Endothelial cell of umbilical vein (primary cell): ENCODE measurements at regions not wholly inside any gene's neighbourhood (a gene's known extent, or its start where the extent isn't known, plus 50 kb on each side); places are given as distances from the start of the nearest gene placed in this dataset.

Source experiments
- BruUV-seq: library from RNA; stranded (reverse); fragments of 400-500 nt; replicated peaks from 2 replicates; lab custom pipeline; 2021; lab: Mats Ljungman, UMichigan
- CTCF ChIA-PET: fragments of 300-600, 350-600 bp; sonication (Branson Sonifier 250); formaldehyde crosslinking; loops from one replicate; lab custom pipeline; 2021; ENCODE audit warnings: antibody characterized with exemption, inconsistent platforms; lab: Charles Lee
- POLR2A ChIA-PET: fragments of 300-600, 350-600 bp; sonication (Branson Sonifier 250); formaldehyde crosslinking; loops from one replicate; lab custom pipeline; 2021; ENCODE audit warnings: antibody characterized with exemption, inconsistent platforms; lab: Charles Lee
- DNase-seq: peaks from one replicate; pipeline ENCODE4 v3.0.0-alpha.2; 2011; ENCODE audit warnings: low read depth, low spot score
- FAIRE-seq: peaks from 2 replicates; lab custom pipeline; 2011; peaks lifted over from hg19 to GRCh38; lab: Jason Lieb, UNC
- H2AFZ ChIP-seq: 2 replicates; pipeline ENCODE4 v1.6.0; 2012; ENCODE audit warnings: low read depth, low read length, control low read depth, inconsistent platforms
- H3K27ac ChIP-seq: 2 replicates; pipeline ENCODE4 v1.5.1; 2011; ENCODE audit warnings: low read depth, mild to moderate bottlenecking, control low read depth, low read length, moderate library complexity; ENCODE audit not compliant: insufficient read depth
- H3K27me3 ChIP-seq, 2 experiments: 2 replicates each; pipeline versions ENCODE4 v1.6.0 to v1.6.1; 2011; ENCODE audit warnings: low read length in 2 of 2, mixed read lengths in 1 of 2; ENCODE audit not compliant: control insufficient read depth in 2 of 2, insufficient read depth in 2 of 2
- H3K36me3 ChIP-seq, 2 experiments: 2 replicates in 1 of 2; 3 replicates in 1 of 2; pipeline ENCODE4 v1.5.1; 2011; ENCODE audit warnings: low read length in 2 of 2, mild to moderate bottlenecking in 1 of 2, moderate library complexity in 1 of 2; ENCODE audit not compliant: control insufficient read depth in 2 of 2, insufficient read depth in 2 of 2; ENCODE audit errors: extremely low read depth in 1 of 2
- H3K4me1 ChIP-seq: 3 replicates; pipeline ENCODE4 v1.5.1; 2011; ENCODE audit warnings: mild to moderate bottlenecking, low read length; ENCODE audit not compliant: control insufficient read depth, insufficient read depth; ENCODE audit errors: extremely low read depth
- H3K4me2 ChIP-seq: 2 replicates; pipeline ENCODE4 v1.6.1; 2011; ENCODE audit warnings: low read length, control low read depth, mixed read lengths; ENCODE audit not compliant: insufficient read depth
- H3K4me3 ChIP-seq, 3 experiments: fragments of 200-600 bp in 1 of 3; sonication (generic), shearing (Covaris generic) in 1 of 3; replicated peaks in 1 of 3; 2 replicates each; pipeline ENCODE4 v1.5.1; 2011 to 2016; ENCODE audit warnings: control low read depth in 3 of 3, low read length in 3 of 3, mild to moderate bottlenecking in 2 of 3, inconsistent platforms in 1 of 3, low read depth in 1 of 3, moderate library complexity in 1 of 3; ENCODE audit not compliant: insufficient read depth in 1 of 3
- H3K79me2 ChIP-seq: 2 replicates; pipeline ENCODE4 v1.6.0; 2012; ENCODE audit warnings: low read length, inconsistent platforms; ENCODE audit not compliant: control insufficient read depth, insufficient read depth
- H3K9ac ChIP-seq: replicated peaks from 2 replicates; pipeline ENCODE3; 2011; ENCODE audit warnings: low read length, control low read depth; ENCODE audit not compliant: insufficient read depth; ENCODE audit errors: extremely low read depth
- H3K9me1 ChIP-seq: replicated peaks from 3 replicates; pipeline ENCODE4 v1.6.0; 2011; ENCODE audit warnings: mild to moderate bottlenecking, low read length; ENCODE audit not compliant: control insufficient read depth, insufficient read depth; ENCODE audit errors: extremely low read depth
- H3K9me3 ChIP-seq: replicated peaks from 2 replicates; pipeline ENCODE4 v1.5.1; 2012; ENCODE audit warnings: low read length, inconsistent platforms; ENCODE audit not compliant: control insufficient read depth, insufficient read depth
- H4K20me1 ChIP-seq: replicated peaks from 2 replicates; pipeline ENCODE3; 2011; ENCODE audit warnings: mild to moderate bottlenecking, low read length; ENCODE audit not compliant: control insufficient read depth, insufficient read depth; ENCODE audit errors: extremely low read depth
- EZH2 ChIP-seq: IDR thresholded peaks from 2 replicates; pipeline ENCODE4 v1.6.1; 2012; ENCODE audit warnings: borderline replicate concordance, low read depth, mild to moderate bottlenecking, moderate library complexity, low read length, inconsistent platforms; ENCODE audit not compliant: severe bottlenecking
- FOS ChIP-seq: IDR thresholded peaks from 2 replicates; pipeline ENCODE4 v1.6.1; 2011; ENCODE audit warnings: mild to moderate bottlenecking, low read length, moderate library complexity, borderline replicate concordance; ENCODE audit not compliant: insufficient read depth
- GATA2 ChIP-seq: IDR thresholded peaks from 2 replicates; pipeline ENCODE4 v1.7.0; 2011; ENCODE audit warnings: low read depth, mild to moderate bottlenecking, moderate library complexity, mixed read lengths, low read length; ENCODE audit not compliant: insufficient read length, insufficient read depth
- JUN ChIP-seq: IDR thresholded peaks from 2 replicates; pipeline ENCODE4 v1.6.1; 2011; ENCODE audit warnings: borderline replicate concordance, low read depth; ENCODE audit not compliant: insufficient read length, insufficient read depth
- MYC ChIP-seq: IDR thresholded peaks from one replicate; pipeline ENCODE4 v1.6.1; 2011; ENCODE audit warnings: mild to moderate bottlenecking, low read depth, low read length
- POLR2A ChIP-seq: IDR thresholded peaks from 2 replicates; pipeline ENCODE4 v1.6.1; 2012; ENCODE audit warnings: low read depth, mild to moderate bottlenecking, control low read depth, low read length
- POLR2AphosphoS5 ChIP-seq: IDR thresholded peaks from 2 replicates; pipeline ENCODE4 v1.6.1; 2012; ENCODE audit warnings: low read depth, mild to moderate bottlenecking, control low read depth, low read length, moderate library complexity; ENCODE audit not compliant: insufficient read depth
- dilution Hi-C: fragments of 300-500 bp; cut with MboI; formaldehyde crosslinking; loops from one replicate; pipeline ENCODE4 v1.15.0; 2019; ENCODE audit warnings: low sequenced_read_pairs; ENCODE audit not compliant: extremely low pct_ligation_motif_present
- intact Hi-C: fragments of 100-400 bp; cut with micrococcal nuclease; formaldehyde crosslinking; loops from one replicate; pipeline ENCODE4 v1.10.0; 2022
- TF ChIP-seq, protein P1 (sequence below), 2 donors: IDR thresholded peaks; 1 replicate in 1 of 2; 2 replicates in 1 of 2; pipeline ENCODE4 v1.5.1; 2011; ENCODE audit warnings: low read length in 2 of 2, mild to moderate bottlenecking in 2 of 2, moderate library complexity in 2 of 2, control low read depth in 1 of 2, inconsistent platforms in 1 of 2, low read depth in 1 of 2; ENCODE audit not compliant: insufficient read depth in 1 of 2; ENCODE audit errors: extremely low read depth in 1 of 2
- TF ChIP-seq, protein P2 (sequence below): IDR thresholded peaks from 2 replicates; pipeline ENCODE4 v1.6.1; 2011; ENCODE audit not compliant: insufficient read depth, insufficient read length

DNA sequence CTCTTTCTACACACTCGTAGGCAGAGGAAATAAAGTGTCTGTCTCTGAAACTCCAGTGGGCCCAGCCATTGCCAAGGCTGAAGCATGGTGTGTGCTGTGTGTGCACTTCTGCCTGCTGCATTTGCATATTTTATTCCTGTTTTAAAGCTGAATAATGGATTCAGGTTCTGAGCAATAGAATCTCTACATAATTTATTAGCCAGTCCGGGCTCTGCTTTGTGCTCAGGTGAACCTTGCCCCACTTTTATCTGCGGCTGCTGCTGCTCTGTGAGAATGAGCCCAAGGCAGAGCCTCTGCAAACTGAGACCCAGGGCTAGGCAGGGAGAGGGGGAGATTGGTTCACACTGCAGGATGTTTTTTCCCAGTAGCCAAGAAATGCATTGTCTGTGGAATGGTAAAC, 64.6 kb upstream of the SH3BP4 start:
- no TSS peak for BruUV-seq

More for the DNA sequence above, 64.6 kb upstream of the SH3BP4 start:
- H3K27ac ChIP-seq: no peak overlapping the region
- TF ChIP-seq, protein P1, sequence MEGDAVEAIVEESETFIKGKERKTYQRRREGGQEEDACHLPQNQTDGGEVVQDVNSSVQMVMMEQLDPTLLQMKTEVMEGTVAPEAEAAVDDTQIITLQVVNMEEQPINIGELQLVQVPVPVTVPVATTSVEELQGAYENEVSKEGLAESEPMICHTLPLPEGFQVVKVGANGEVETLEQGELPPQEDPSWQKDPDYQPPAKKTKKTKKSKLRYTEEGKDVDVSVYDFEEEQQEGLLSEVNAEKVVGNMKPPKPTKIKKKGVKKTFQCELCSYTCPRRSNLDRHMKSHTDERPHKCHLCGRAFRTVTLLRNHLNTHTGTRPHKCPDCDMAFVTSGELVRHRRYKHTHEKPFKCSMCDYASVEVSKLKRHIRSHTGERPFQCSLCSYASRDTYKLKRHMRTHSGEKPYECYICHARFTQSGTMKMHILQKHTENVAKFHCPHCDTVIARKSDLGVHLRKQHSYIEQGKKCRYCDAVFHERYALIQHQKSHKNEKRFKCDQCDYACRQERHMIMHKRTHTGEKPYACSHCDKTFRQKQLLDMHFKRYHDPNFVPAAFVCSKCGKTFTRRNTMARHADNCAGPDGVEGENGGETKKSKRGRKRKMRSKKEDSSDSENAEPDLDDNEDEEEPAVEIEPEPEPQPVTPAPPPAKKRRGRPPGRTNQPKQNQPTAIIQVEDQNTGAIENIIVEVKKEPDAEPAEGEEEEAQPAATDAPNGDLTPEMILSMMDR (IDR thresholded peaks at IDR 0.05; ENCODE audit: extremely low read depth in 1 of 2, insufficient read depth in 1 of 2, low read depth in 1 of 2, low read length in 2 of 2): no peak
- TF ChIP-seq, protein P2, sequence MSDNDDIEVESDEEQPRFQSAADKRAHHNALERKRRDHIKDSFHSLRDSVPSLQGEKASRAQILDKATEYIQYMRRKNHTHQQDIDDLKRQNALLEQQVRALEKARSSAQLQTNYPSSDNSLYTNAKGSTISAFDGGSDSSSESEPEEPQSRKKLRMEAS: no peak
- TF ChIP-seq POLR2AphosphoS5 (no peak), GATA2 (no peak), JUN (no peak), FOS (no peak), POLR2A (no peak), MYC (no peak), EZH2 (no peak)
- no peak overlapping the region for H3K4me2 ChIP-seq
- no peak for FAIRE-seq
- intact Hi-C loops (no loop called here), dilution Hi-C loops (no loop called here)
- H3K36me3 ChIP-seq: no peaks in the 10 kb centered on the region
- no peak overlapping the region for H3K9ac ChIP-seq
- no peaks in the 10 kb centered on the region for H3K9me1 ChIP-seq
- ChIA-PET CTCF (interaction anchor here (1.0 kb wide), 1 partner anchor 243 kb away, joined by 3 read pairs; no protein-coding TSS in a partner anchor), POLR2A (no interaction called here)
- H2AFZ ChIP-seq: no peak overlapping the region
- no peak overlapping the region for H3K4me3 ChIP-seq
- no peaks in the 10 kb centered on the region for H3K4me1 ChIP-seq
- no peaks in the 10 kb centered on the region for H3K27me3 ChIP-seq
- no peaks in the 10 kb centered on the region for H3K9me3 ChIP-seq
- H3K79me2 ChIP-seq: no peaks in the 10 kb centered on the region
- no peaks in the 10 kb centered on the region for H4K20me1 ChIP-seq
- no peak for DNase-seq
